Stimulated activated CD4-positive, alpha-beta T cell treated with anti-CD3 and anti-CD28 coated beads, Interleukin-1b, Interleukin-23, amount 100 ng/mL, for 24 hours (primary cell): ENCODE measurements at regions not wholly inside any gene's neighbourhood (a gene's known extent, or its start where the extent isn't known, plus 50 kb on each side); places are given as distances from the start of the nearest gene placed in this dataset.

Source experiments
- DNase-seq, 4 experiments: peaks; one replicate each; pipeline ENCODE4 v3.0.0-alpha.2; 2020; ENCODE audit warnings: low read depth in 4 of 4, low spot score in 1 of 4

GRCh38 chr2:43022896-43023295, 203.5 kb downstream of the ZFP36L2 start:
- no peak for DNase-seq

- no peak for DNase-seq
Measured at GRCh38 chr2:43021791-43022509, 204.5 kb downstream of the ZFP36L2 start.

GRCh38 chr2:43020990-43021669, 205.3 kb downstream of the ZFP36L2 start:
- no peak for DNase-seq

GRCh38 chr2:43020296-43020695, 206.1 kb downstream of the ZFP36L2 start:
- DNase-seq: no peak

- DNase-seq: no peak
Measured at GRCh38 chr2:43019536-43020183, 206.7 kb downstream of the ZFP36L2 start.

GRCh38 chr2:43019025-43019367, 207.4 kb downstream of the ZFP36L2 start:
- DNase-seq: no peak

- DNase-seq: no peak
Measured at GRCh38 chr2:43018179-43019024, 208.0 kb downstream of the ZFP36L2 start.

GRCh38 chr2:43013821-43014345, 212.5 kb downstream of the ZFP36L2 start:
- no peak for DNase-seq

- no peak for DNase-seq
Measured at GRCh38 chr2:43012966-43013365, 213.4 kb downstream of the ZFP36L2 start.

- DNase-seq: no peak
Measured at GRCh38 chr2:43011158-43011491, 215.3 kb downstream of the ZFP36L2 start.

GRCh38 chr2:43010438-43011157, 215.8 kb downstream of the ZFP36L2 start:
- DNase-seq: no peak

GRCh38 chr2:43009448-43009847, 217.0 kb downstream of the ZFP36L2 start:
- no peak for DNase-seq

GRCh38 chr2:43008388-43008787, 216.0 kb upstream of the HAAO start:
- no peak for DNase-seq

GRCh38 chr2:43007901-43008300, 215.5 kb upstream of the HAAO start:
- DNase-seq: no peak

GRCh38 chr2:43006834-43007543, 214.6 kb upstream of the HAAO start:
- no peak for DNase-seq

- DNase-seq: no peak
Measured at GRCh38 chr2:43005975-43006833, 213.8 kb upstream of the HAAO start.

GRCh38 chr2:43005245-43005974, 213.0 kb upstream of the HAAO start:
- no peak for DNase-seq

- no peak for DNase-seq
Measured at GRCh38 chr2:43004879-43005244, 212.5 kb upstream of the HAAO start.
